ENCODE measurements at regions not wholly inside any gene's neighbourhood (a gene's known extent, or its start where the extent isn't known, plus 50 kb on each side); places are given as distances from the start of the nearest gene placed in this dataset.

- no peak for DNase-seq (ENCODE audit: low read depth in 3 of 3, low spot score in 2 of 3)
Observed at GRCh38 chr2:120849278-120849677, 113.6 kb downstream of the GLI2 start.

DNA sequence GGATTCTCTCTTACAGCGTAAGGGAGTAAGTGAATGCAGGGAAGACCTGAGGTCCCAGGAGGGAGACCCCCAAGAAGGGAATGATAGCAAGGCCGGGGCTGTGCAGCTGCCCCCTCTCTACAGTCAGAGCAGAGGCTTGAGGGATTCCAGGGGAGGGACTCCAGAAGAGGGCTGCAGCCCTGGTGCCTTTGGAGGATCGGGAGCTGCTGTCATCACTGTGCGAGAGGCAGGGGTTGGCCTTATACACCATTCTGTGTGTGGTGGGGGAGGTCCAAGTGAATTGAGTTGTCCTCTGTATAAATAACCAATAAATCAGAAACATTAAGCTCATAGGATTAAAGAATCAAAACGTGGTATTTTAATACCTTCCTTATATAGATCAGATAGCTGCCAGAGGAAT is 114.9 kb downstream of the GLI2 start:
- DNase-seq (ENCODE audit: low read depth in 3 of 3, low spot score in 2 of 3) = no peak

DNA sequence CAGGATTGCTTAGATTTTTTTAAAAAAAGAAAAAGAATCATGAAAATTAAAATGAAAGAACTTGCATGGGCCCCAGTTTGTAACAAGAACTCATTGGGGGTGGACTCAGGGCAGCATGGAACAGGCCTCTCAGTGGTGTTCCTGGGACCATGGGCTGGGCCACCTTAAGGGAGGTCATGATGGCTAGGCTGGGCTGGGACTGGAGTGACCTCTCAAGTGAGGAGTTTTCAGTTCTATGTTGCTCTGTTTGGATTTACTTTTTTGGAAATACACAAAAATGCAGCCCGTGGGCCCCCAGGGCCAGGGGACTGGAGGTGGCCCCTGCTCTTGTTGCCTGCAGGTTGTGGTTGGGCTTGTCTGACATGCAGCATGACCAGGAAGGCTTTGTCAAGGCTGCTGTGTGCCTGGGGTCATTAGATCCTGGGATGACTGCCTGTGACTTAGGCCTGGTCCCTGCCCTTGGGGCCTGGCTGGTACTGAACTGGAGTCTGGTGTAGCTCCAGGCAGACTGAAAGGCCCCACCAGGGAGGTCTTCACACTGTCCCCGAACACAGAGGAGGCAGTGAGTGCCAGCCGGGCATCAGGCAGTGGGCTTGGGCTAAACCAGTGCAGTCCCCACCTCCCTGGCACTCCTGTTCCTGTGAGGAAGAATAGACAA is 115.6 kb downstream of the GLI2 start:
- DNase-seq (ENCODE audit: low read depth in 3 of 3, low spot score in 2 of 3) = no peak

DNA sequence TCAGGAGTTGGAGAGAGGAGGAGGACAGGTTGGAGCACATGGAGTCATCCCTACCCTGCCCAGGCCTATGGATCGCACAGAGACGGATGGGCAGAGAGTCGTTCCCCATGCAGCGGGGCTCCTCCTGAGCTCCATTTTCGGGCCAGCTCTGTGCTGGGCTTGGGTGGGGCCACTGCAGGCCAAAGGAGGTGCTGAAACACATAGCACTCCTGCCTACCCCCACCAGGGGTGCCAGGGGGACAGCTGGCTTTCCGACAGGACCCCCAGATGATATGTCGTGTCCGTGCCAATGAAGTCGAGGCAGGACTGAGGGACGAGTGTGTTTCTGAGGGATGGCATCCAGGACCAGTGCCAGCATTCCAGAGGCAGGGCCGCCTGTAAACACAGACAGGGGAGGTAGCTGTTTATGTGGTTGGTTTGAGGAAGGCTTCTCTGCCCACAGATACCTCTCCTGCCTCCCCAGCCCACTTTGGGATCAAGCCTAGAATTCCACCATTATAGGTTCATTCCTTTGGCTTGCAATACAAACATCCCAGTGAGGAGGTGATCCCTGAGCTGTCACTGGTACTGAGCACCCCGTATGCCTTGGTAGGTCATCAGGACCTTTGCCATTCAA is 116.6 kb downstream of the GLI2 start:
- DNase-seq (ENCODE audit: low read depth in 3 of 3, low spot score in 2 of 3) = no peak

DNA sequence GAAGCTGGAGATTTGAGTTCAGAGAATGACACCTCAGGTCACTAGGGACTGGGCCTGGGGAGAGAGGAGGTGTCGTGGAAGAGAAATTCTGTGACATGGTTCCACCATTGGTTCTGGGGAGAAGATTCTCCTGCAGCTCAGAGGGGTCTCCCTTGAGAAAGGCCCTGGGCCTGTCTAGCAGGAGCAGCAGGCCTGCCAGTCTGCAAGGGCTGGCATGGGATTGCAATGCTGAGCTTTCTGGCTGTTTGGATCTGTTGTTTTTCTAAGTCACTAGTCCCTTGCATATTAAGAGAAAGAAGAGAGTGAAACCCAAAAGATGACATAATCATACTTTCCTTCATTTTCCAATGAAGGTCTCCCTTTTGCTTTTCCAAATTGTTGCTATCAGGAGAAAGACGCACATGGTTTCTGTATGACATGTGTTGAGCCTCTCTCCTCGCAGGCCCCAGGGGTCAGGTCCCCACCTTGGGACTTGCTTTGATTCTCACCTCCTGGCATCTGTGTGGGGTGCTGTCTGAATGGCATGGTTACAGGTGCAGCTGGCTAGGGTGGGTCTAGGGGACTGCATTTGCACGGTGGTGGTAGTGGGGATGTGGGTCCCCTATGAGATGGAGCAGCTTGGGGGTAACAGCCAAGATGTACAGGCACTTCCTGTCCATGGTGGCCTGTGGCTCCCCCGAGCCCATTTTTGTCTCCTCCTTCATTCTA is 117.8 kb downstream of the GLI2 start:
- DNase-seq (ENCODE audit: low read depth in 3 of 3, low spot score in 2 of 3) = no peak

DNA sequence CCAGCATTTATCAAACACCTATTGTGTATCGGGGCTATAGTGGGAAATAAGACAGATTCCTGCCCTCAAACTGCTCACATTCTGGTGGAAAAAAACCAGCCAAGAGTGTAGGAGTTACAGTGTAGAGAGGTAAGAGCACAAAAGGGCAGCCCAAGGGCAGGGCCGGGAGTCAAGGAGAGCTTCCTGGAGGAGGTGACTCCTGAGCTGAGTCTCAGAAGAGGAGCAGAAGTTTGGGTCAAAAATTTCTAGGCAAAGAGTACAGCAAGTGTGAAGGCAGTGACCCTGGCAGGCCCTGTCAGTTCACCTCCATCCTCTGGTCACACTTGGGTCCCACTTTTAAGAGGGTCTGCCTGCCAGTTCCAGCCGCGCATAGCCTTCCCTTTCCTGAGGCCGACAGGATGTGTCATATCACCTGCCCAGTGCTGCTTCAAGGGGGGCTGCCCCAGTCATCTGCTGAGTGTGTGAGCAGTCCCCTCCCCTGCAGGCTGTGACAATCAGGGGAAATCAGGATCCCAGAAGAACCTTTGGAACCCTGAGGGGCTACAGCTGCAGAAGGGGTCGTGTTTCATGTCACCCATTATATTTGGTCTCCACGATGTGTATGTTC is 118.4 kb downstream of the GLI2 start:
- no peak for DNase-seq (ENCODE audit: low read depth in 3 of 3, low spot score in 2 of 3)

- DNase-seq (ENCODE audit: low read depth in 3 of 3, low spot score in 2 of 3) = no peak
Observed at GRCh38 chr2:120854766-120855530, 119.3 kb downstream of the GLI2 start.

GRCh38 chr2:120855855-120856405 is 120.3 kb downstream of the GLI2 start:
- no peak for DNase-seq (ENCODE audit: low read depth in 3 of 3, low spot score in 2 of 3)

DNA sequence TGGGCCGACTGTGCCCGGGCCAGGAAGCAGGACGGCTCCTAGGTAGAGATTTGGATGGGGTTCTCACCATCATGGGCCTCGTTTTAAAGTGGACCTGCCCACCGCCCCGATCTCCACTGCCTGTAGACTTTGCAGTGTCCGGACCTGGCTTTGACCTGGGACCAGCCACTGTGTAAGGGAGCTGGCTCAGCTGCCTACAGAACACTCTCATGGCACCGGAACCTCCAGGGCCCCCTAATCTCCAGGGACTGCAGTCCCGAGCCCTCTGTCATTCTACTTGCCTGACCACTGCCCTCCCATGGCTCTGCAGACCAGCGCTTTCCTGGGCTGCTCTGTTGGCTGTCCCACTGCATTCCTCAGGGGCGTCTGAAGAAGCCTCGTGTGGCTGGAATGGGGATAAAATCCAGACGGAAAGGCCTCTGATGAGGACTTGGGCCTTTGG is 120.8 kb downstream of the GLI2 start:
- DNase-seq (ENCODE audit: low read depth in 3 of 3, low spot score in 2 of 3) = no peak

DNA sequence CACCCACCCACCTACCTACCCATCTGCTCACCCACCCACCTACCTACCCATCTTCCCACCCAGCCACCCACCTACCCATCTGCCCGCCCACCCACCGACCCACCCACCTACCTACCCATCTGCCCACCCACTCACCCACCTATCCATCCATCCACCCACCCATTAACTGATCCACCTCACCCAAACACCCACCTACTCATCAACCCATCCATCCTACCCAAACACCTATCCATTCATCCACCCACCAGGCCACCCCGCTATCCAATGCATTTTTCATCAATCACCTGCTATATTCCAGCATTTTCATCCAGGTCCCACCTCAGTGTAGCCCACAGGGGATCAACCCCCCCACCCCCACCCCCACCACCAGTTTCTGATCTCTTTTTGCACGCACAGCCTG is 121.8 kb downstream of the GLI2 start:
- DNase-seq (ENCODE audit: low read depth in 3 of 3, low spot score in 2 of 3) = no peak

DNA sequence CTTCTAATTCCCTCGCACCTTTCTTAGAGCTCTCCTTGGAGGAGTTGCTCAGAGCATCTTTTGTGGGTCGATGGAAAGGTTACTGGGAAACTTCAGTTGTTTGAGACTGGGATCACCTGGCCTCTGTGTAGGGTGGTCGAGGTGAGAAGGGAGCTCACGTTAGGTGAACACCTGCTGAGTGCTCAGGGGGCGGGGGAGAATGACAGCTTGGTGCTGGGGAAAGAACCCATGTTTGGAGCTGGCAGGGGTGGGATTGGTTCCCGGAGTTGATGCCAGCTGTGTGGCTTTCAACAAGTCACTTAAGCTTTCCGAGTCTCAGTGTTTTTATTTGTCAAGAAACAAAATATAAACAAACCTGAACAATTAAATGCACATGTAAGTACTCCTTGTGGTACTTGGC is 122.3 kb downstream of the GLI2 start:
- DNase-seq (ENCODE audit: low read depth in 3 of 3, low spot score in 2 of 3) = no peak

DNA sequence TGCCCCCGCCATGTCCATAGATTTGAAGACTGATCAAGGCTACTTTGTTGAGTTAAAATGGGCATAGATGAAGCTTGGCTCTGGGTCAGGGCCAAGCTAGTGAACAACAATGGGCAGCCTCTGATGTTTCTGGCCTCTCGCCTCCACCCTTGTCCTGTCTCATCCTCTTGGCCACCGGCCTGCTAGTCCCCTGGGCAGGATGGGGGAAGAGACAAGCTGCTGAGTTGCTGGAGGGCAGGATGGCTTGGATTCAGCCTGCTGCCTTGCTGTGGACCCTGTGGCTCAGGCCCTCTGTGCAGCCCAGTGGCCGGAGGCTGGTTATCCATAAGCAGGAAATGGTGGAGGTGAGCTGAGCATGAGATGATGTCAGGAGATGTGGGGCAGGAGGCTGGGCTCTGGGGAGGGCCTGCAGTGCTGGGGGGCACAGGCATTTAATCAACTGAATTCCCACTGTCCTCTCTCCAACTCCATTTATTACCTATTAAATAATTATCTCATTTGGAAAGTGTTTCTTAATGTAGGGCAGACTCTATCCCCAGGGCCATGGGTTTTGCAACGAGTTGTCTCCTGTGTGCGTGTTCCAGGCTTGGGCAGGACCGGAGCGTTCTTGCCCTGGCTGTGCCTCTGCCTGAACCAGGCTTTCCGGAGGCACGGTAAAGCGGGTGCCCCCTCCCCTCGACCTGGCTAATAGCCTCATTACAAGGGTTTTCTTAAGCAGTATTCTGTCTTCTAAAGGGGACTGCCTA is 122.9 kb downstream of the GLI2 start:
- DNase-seq (ENCODE audit: low read depth in 3 of 3, low spot score in 2 of 3) = no peak

DNA sequence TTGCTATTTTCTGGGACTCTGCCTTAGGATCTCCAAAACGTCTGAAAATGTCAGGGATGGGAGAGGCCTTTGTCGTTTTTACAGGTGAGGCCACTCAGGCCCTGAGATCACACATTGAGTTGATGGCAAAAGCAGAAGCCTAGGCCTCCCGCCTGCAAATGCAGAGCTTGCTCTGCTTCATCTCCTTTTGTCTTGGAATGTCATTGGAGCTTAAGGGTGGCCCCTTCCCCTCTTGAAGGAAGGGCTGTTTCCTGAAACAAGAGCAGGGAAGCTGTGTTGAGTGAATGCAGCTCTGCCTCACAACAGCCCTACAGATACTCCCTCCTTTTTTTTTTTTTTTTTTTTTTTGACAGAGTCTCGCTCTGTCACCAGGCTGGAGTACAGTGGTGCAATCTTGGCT is 123.5 kb downstream of the GLI2 start:
- DNase-seq (ENCODE audit: low read depth in 3 of 3, low spot score in 2 of 3) = no peak

DNA sequence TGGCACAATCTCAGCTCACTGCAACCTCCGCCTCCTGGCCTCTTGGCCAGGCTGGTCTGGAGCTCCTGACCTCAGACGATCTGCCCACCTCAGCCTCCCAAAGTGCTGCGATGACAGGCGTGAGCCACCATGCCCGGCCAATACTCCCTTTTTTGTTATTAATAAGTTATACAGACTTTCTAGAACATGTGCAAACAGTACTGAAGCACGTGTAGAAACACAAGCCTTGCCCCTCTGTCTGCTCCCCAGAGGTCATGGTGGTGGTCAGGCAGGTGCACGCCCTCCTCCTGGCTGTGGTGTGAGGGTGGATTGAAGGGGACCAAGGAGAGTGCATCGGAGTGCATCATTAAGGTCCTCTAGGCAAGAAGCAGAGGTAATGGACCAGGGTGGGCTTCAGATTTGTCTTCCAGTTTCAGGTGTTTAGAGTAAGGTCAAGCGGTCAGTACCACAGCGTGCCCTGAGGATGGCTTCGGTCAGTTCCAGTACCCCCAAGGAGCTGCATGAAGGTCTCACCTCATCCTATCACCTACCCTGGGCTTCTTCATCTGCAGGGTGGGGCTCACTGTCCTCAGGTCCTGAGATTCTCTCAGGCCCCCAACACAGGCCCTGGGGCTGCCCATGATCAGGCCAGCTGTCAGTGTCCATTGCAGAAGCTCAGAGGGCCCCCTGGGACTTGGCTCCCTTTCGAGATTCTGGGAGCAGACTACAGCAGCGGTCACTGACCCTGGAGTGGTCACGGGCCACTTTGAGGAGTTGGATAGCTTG is 124.3 kb downstream of the GLI2 start:
- no peak for DNase-seq (ENCODE audit: low read depth in 3 of 3, low spot score in 2 of 3)

DNA sequence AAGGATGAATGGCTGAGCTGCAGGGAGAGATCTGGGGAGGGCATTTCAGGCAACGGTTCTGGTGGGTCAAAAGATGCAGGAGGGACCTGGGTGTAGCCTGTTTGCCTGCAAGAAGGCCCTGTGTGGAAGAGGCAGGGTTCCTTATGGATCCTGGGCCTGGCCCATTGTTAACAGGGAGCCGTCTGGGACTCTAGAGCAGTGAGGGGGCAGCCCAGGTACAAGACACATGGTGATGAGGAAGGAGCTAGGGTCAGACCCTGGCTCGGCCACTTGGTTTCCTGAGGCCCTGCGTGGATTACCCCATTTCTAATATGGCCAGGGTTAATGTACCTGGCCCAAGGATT is 124.9 kb downstream of the GLI2 start:
- no peak for DNase-seq (ENCODE audit: low read depth in 3 of 3, low spot score in 2 of 3)

DNA sequence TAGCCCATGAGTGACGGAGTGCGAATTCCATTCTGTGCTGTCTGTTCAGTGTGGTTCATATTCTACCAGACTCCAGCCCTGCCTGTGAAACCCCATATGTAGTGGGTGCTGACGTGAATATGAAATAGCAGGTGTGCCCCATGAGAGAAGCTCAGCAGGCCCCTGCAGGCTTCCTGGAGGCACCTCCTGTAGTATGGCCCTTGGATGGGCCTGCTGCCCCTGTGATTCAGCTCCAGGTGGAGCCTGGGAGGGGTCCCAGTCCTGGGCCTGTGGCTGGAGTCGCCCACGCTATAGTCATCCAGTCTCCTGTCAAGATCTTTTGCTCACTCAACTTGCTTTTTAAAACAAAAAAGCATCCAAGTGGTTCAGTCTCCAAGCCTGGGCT is 125.5 kb downstream of the GLI2 start:
- no peak for DNase-seq (ENCODE audit: low read depth in 3 of 3, low spot score in 2 of 3)

DNA sequence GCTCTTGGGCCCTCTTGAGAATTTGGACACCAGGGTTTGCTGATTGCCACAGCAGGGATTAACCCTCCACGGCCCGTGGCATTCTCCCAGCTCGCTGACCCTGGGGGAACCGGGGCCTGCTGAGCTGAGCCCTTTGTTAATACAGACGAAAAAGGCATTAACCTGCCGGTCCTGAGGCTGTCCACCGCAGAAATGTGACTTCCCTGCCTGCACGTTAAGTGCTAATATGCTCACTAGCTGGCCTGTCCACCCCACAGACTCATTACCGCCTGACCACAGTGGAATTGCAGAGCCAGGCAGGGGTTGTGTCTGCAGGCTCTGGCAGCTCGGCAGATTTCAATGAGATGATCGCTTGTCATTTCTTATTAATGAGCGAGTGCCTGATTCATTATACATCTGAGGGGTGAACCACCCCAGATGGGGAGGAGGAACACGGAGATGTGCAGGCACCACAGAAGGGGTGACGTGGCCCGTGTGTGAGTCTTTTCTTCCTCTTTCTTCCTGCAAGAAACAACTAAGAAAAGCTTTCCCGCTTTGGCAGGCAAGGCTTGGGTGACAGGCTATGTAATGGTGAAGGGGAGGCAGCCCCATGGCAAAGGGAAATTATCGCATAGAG is 126.0 kb downstream of the GLI2 start:
- DNase-seq (ENCODE audit: low read depth in 3 of 3, low spot score in 2 of 3) = no peak

DNA sequence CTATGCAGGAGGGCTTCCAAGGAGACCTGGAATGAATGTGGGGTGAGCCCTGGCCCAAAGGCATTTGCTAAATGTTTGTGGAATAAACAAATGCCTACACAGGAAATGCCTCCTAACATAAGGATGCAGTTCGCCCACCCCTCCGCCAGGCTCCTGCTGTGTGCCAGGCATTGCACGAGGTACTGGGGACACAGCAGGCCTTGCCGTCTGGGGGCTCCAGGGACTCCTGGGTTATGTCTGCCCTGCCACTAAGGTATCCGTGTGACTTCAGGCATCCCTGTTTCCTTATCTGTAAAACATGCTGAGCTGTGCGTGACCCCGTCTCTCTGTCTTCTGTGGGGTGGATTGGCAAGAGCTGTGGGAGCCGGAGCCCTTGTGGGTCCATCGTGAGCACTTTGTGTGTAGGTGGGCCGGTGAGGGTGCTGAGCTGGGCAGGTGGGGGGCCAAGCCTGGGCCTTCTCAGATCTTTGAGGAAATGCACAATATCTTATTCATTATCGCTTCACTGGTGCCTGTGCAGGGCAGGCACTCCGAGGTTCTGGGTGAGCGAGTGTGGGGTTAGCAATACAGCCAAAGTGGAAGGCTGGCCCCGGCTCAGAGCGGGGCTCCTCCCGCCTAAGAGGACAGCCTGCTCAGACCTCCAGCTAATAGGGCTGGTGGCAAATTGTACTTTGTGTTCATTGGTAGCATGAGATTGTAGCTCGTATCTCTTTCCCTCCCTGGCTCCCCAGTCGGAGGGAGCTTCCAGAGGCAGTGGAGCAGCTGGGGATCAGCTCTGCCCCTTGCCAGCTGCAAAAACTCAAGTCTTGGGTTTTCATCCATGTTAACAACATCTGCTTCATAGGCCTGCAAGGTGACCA is 126.8 kb downstream of the GLI2 start:
- DNase-seq (ENCODE audit: low read depth in 3 of 3, low spot score in 2 of 3) = no peak
